ENCODE measurements at regions not wholly inside any gene's neighbourhood (a gene's known extent, or its start where the extent isn't known, plus 50 kb on each side); places are given as distances from the start of the nearest gene placed in this dataset.
"Not testable (repeated sequence)": the region's sequence is repeated elsewhere in the genome, so short reads cannot be mapped to it uniquely, and the experiment has no call there.

- no peak for DNase-seq (ENCODE audit: low read depth)
- no peak overlapping the region for H3K4me3 ChIP-seq (ENCODE audit: control insufficient read depth, low read depth, low read length)
- TF ChIP-seq CTCF (conservative IDR thresholded peaks at IDR 0.05; ENCODE audit: control insufficient read depth, insufficient read depth, low read depth, low read length): no peak
Observed at GRCh38 chr7:28900311-28900710, 57.8 kb downstream of the TRIL start.

GRCh38 chr7:28893888-28894287 is 64.2 kb downstream of the TRIL start:
- no peak for DNase-seq (ENCODE audit: low read depth)
- no peak overlapping the region for H3K4me3 ChIP-seq (ENCODE audit: control insufficient read depth, low read depth, low read length)
- no peak for TF ChIP-seq CTCF (conservative IDR thresholded peaks at IDR 0.05; ENCODE audit: control insufficient read depth, insufficient read depth, low read depth, low read length)

- DNase-seq (ENCODE audit: low read depth); H3K4me3 ChIP-seq (ENCODE audit: control insufficient read depth, low read depth, low read length): not testable (repeated sequence)
Observed at GRCh38 chr7:28891876-28892234, 66.3 kb downstream of the TRIL start.

- no peak for TF ChIP-seq CTCF (conservative IDR thresholded peaks at IDR 0.05; ENCODE audit: control insufficient read depth, insufficient read depth, low read depth, low read length)
- DNase-seq (ENCODE audit: low read depth): no peak
Observed at GRCh38 chr7:28891192-28891875, 66.8 kb downstream of the TRIL start.

GRCh38 chr7:28890137-28890536 is 68.0 kb downstream of the TRIL start:
- TF ChIP-seq CTCF (conservative IDR thresholded peaks at IDR 0.05; ENCODE audit: control insufficient read depth, insufficient read depth, low read depth, low read length): no peak
- DNase-seq (ENCODE audit: low read depth): no peak
- no peak overlapping the region for H3K4me3 ChIP-seq (ENCODE audit: control insufficient read depth, low read depth, low read length)

More at GRCh38 chr7:28891192-28891875, 66.8 kb downstream of the TRIL start:
- no peak overlapping the region for H3K4me3 ChIP-seq (ENCODE audit: control insufficient read depth, low read depth, low read length)

- TF ChIP-seq CTCF (conservative IDR thresholded peaks at IDR 0.05; ENCODE audit: control insufficient read depth, insufficient read depth, low read depth, low read length): no peak
- H3K4me3 ChIP-seq (ENCODE audit: control insufficient read depth, low read depth, low read length): no peak overlapping the region
- DNase-seq (ENCODE audit: low read depth): no peak
Observed at GRCh38 chr7:28889290-28889689, 68.8 kb downstream of the TRIL start.

- TF ChIP-seq CTCF (conservative IDR thresholded peaks at IDR 0.05; ENCODE audit: control insufficient read depth, insufficient read depth, low read depth, low read length): no peak
- H3K4me3 ChIP-seq (ENCODE audit: control insufficient read depth, low read depth, low read length): no peak overlapping the region
- DNase-seq (ENCODE audit: low read depth): no peak
Observed at GRCh38 chr7:28885771-28886170, 72.4 kb downstream of the TRIL start.
